GM21529 (cell line): ENCODE measurements at regions not wholly inside any gene's neighbourhood (a gene's known extent, or its start where the extent isn't known, plus 50 kb on each side); places are given as distances from the start of the nearest gene placed in this dataset.

Source experiments
- ATAC-seq: cut with Tn5 transposase; IDR thresholded peaks from one replicate; pipeline ENCODE4 v1.9.1; 2021; ENCODE audit not compliant: unreplicated experiment

DNA sequence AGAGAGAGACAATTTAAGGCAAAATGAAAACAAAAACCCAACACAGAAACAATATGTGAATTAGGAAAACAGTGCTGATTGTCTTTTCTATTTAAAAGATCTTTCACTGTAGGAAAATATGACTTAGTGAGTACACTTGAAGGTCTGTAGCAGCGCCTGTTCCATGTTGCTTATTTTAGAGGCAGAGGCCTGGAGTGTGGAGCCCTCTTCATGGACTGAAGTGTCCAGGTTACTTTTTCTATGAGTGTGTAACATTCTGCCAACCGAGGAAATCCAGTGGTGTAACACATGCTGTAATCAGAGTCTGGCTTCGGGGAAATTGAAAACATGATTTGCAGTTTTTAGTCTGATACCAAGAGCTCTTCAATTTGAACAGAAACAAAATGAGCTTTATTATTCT lies 64.0 kb upstream of the GPRIN3 start:
- no peak for ATAC-seq

DNA sequence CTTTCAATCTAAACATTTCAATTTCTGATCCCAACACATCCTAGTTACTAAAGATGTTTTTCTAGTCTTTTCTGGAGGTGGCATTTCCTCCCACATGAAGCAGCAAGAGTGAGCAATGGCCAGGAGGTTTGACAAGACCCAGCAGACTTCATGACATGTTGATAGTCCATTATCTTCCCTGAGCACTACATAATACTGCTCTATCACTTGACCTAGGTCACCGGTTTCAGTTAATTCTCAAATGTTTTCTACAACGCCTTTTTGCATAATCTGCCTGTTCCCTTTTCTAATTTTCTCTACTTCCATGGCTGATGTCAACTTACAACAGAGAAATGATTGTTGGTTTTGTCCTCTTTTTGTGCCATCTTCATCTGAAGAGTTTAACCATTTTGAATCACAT lies 62.0 kb upstream of the GPRIN3 start:
- ATAC-seq: no peak

DNA sequence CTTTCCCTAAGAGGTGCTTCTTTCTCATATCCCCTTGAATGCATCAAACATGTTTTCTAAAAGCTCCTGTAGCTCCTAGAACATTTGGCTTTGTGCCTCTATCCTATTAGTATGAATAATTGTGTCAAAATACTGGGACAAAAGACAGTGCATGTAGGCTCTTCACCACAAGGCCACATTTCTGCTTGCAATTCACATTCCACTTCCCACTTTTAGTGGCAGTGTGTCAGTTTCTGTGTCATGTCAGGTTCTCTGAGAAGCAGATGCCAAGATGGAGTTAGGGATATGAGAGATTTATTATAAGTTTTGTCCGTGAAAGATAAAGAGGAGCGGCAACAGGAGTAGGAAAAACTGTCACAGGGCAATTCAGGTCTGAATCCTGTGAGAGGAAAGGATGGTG lies 61.3 kb upstream of the GPRIN3 start:
- ATAC-seq: no peak

DNA sequence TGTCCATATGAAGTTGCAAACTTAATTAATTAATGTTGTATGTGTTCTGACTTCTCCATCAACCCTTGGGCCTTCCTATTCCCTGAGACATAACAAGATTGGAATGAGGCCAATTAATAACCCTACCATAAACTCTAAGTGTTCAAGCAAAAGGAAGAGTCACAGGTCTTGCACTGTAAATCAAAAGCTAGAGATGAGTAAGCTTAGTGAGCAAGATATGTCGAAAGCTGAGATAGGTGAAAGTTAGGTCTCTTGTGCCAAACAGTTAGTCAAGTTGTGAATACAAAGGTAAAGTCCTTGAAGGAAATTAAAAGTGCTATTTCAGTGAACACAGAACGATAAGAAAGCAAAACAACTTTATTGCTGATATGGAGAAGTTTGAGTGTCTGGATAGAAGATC lies 58.2 kb upstream of the GPRIN3 start:
- no peak for ATAC-seq

DNA sequence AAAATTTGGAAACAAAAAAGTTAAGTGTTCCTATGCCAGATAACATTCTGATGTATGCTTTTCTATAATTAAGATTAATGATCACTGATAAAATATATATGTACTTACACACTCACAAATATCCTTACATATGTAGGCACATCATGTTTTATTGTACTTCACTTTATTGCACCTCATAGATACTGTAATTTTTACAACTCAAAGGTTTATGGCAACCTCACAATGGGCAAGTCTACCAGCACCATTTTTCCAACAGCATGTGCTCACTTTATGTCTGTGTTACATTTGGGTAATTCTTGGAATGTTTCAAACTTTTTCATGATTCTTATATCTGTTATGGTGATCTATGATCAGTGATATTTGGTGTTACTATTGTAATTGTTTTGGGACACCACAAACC lies 57.8 kb upstream of the GPRIN3 start:
- ATAC-seq: no peak

DNA sequence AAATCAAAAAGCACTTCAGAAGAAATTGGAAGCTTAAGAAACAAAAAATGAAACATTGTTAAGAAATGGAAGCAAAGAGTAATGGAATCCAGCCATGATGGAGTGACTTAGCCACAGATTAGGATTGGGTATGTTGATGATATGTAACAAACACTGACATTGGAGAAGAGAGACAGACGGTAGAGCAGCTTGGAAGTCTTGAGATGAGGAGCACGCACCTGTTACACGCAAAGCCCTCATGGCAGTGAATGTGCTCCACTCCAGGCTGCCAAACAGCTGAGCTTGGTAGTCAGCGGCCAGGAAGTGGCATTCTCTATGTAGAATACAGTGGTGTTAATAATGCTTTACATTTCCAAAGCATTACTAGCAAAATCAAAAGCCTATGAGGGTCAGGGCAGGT lies 56.9 kb upstream of the GPRIN3 start:
- no peak for ATAC-seq

DNA sequence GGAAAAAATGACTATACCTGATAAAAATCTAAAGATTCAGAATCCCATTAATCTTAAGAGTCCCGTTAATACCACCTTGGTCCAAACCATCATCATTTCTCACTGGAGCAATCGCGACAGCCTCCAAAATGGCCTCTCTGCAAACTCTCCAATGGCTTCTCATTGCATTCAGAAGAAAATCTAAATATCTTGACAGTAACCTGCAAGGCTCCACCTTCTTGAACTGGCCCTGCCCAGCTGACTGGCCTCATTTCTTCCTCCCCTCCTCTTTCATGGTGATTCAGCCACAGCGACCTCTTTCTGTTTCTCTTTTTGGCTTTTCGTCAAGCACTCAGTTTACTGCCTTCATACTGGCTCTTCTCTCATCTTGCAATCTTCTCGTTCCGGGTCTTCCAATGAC lies 56.2 kb upstream of the GPRIN3 start:
- ATAC-seq: no peak

DNA sequence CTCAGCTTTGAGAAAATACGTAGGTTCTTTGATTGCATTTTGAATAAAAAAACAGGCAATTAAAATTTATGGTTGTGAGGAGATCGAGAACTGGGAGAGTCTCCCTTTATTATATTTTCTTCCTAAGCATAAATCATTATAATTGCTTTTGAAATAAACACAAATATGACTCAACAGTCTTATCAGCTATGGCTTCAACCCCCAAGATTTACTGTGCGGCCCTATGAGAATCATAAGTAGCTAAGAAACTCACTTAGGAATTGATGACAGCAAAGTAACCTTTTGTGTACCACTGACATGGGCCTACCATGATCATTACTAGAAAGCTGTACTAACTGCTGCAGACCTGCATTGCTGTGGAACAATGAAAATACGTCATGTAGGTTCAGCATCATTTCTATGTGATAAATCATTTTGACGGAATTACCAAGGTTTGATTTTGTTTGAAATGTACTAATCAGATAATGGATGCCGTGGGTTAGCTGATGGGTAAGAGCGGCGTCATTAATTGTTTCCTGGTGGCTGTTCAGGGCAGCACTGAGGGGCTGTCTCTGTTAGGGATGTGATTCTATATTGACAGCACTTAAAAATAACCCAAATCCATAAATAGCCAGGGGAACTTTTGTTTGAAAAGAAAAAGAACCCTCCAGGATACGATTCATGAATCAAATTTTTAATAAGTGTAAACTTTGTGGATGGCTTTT lies 51.5 kb upstream of the GPRIN3 start:
- no peak for ATAC-seq

DNA sequence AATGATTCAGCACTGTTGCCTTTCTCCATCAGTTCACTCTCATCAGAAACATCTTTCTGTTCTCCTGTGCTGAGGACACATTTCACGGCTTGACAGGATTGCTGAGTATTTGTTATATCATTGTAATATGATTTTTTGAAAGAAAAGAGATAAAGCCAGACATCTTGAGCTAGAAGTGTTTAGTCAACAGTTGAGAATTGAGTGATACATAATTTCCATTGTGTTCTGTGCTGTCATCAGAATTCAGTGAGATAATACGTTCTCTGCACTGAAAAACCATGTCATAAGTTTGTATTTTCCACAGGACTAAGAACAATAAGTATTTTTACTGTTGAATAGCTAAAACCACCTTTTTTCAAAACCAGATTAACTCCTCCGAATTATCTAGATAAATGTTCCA lies 50.2 kb upstream of the GPRIN3 start:
- ATAC-seq: no peak
